MM.1S (cell line): ENCODE measurements at regions not wholly inside any gene's neighbourhood (a gene's known extent, or its start where the extent isn't known, plus 50 kb on each side); places are given as distances from the start of the nearest gene placed in this dataset.

Experiments
- DNase-seq: peaks from one replicate; pipeline ENCODE4 v3.0.0-alpha.2; 2015
- H2AFZ ChIP-seq: fragments of 300-600 bp; sonication (generic); 2 replicates; pipeline ENCODE4 v1.6.0; 2016; ENCODE audit warnings: antibody characterized with exemption, low read length
- H3F3A ChIP-seq: fragments of 300-600 bp; sonication (generic); 2 replicates; pipeline ENCODE4 v1.6.1; 2016; ENCODE audit warnings: mild to moderate bottlenecking, antibody characterized with exemption, low read length, moderate library complexity, mixed read lengths; ENCODE audit not compliant: insufficient read depth
- H3K27ac ChIP-seq: fragments of 300-600 bp; sonication (generic); 2 replicates; pipeline ENCODE4 v1.5.1; 2016; ENCODE audit warnings: mild to moderate bottlenecking, low read length
- H3K27me3 ChIP-seq: fragments of 300-600 bp; sonication (generic); replicated peaks from 2 replicates; pipeline ENCODE4 v1.6.0; 2016; ENCODE audit warnings: low read length; ENCODE audit not compliant: insufficient read depth
- H3K36me3 ChIP-seq: fragments of 300-600 bp; sonication (generic); replicated peaks from 2 replicates; pipeline ENCODE4 v1.6.1; 2016; ENCODE audit warnings: mild to moderate bottlenecking, low read length, mixed read lengths; ENCODE audit not compliant: insufficient read depth
- H3K4me1 ChIP-seq: fragments of 300-600 bp; sonication (generic); 2 replicates; pipeline ENCODE4 v1.6.1; 2016; ENCODE audit warnings: low read length, mixed read lengths
- H3K4me2 ChIP-seq: fragments of 300-600 bp; sonication (generic); 2 replicates; pipeline ENCODE4 v1.6.0; 2016; ENCODE audit warnings: low read depth, low read length
- H3K4me3 ChIP-seq: fragments of 300-600 bp; sonication (generic); 2 replicates; pipeline ENCODE4 v1.5.1; 2016; ENCODE audit warnings: low read length, mixed read lengths
- H3K79me2 ChIP-seq: fragments of 300-600 bp; sonication (generic); 2 replicates; pipeline ENCODE4 v1.6.1; 2016; ENCODE audit warnings: mixed run types, low read length, mixed read lengths
- H3K9ac ChIP-seq: fragments of 300-600 bp; sonication (generic); 2 replicates; pipeline ENCODE4 v1.6.1; 2016; ENCODE audit warnings: low read length, mixed read lengths
- H3K9me2 ChIP-seq: fragments of 300-600 bp; sonication (generic); replicated peaks from 2 replicates; pipeline ENCODE4 v1.6.1; 2016; ENCODE audit warnings: mild to moderate bottlenecking, low read length, mixed read lengths; ENCODE audit not compliant: insufficient read depth
- H3K9me3 ChIP-seq: fragments of 300-600 bp; sonication (generic); replicated peaks from 2 replicates; pipeline ENCODE4 v1.6.1; 2016; ENCODE audit warnings: mild to moderate bottlenecking, low read length, mixed read lengths; ENCODE audit not compliant: insufficient read depth
- H4K20me1 ChIP-seq: fragments of 300-600 bp; sonication (generic); 2 replicates; pipeline ENCODE4 v1.6.1; 2016; ENCODE audit warnings: mild to moderate bottlenecking, low read length, moderate library complexity, mixed read lengths; ENCODE audit not compliant: insufficient read depth
- CTCF ChIP-seq: fragments of 300-600 bp; sonication (generic); IDR thresholded peaks from 2 replicates; pipeline ENCODE4 v1.5.1; 2016; ENCODE audit warnings: antibody characterized with exemption, low read length, mixed read lengths
- EZH2 ChIP-seq: fragments of 300-600 bp; sonication (generic); optimal IDR thresholded peaks from 2 replicates; pipeline ENCODE3; 2017; ENCODE audit warnings: low read depth, mild to moderate bottlenecking, antibody characterized with exemption, low read length, mixed read lengths
- EZH2phosphoT487 ChIP-seq: fragments of 300-600 bp; sonication (generic); IDR thresholded peaks from 2 replicates; pipeline ENCODE4 v1.6.1; 2018; ENCODE audit warnings: antibody characterized with exemption, low read length

GRCh38 chr13:80134346-80134745 is 206.6 kb downstream of the SPRY2 start:
- TF ChIP-seq EZH2phosphoT487 = no peak
- no peak for TF ChIP-seq EZH2
- no peak for TF ChIP-seq CTCF
- no peaks in the 10 kb centered on the region for H3K79me2 ChIP-seq
- H3K9me2 ChIP-seq = no peaks in the 10 kb centered on the region
- H3K4me1 ChIP-seq = no peaks in the 10 kb centered on the region
- H4K20me1 ChIP-seq = no peaks in the 10 kb centered on the region
- no peaks in the 10 kb centered on the region for H3F3A ChIP-seq
- no peak for DNase-seq
- no peak overlapping the region for H3K9ac ChIP-seq
- H3K36me3 ChIP-seq = no peaks in the 10 kb centered on the region
- H3K4me2 ChIP-seq = no peak overlapping the region
- no peaks in the 10 kb centered on the region for H3K27me3 ChIP-seq
- no peak overlapping the region for H2AFZ ChIP-seq
- H3K4me3 ChIP-seq = no peak overlapping the region
- H3K9me3 ChIP-seq = no peaks in the 10 kb centered on the region
- H3K27ac ChIP-seq = no peak overlapping the region

- no peak overlapping the region for H2AFZ ChIP-seq
Observed at GRCh38 chr13:80133631-80134261, 207.2 kb downstream of the SPRY2 start.

GRCh38 chr13:80132741-80133601 is 208.0 kb downstream of the SPRY2 start:
- TF ChIP-seq CTCF (no peak), EZH2phosphoT487 (no peak), EZH2 (no peak)
- Histone ChIP-seq H3F3A (no peaks in the 10 kb centered on the region), H3K4me1 (no peaks in the 10 kb centered on the region), H3K9me2 (no peaks in the 10 kb centered on the region), H3K4me2 (no peak overlapping the region), H3K27ac (no peak overlapping the region), H2AFZ (no peak overlapping the region), H3K27me3 (no peaks in the 10 kb centered on the region), H4K20me1 (no peaks in the 10 kb centered on the region), H3K9ac (no peak overlapping the region), H3K4me3 (no peak overlapping the region), H3K9me3 (no peaks in the 10 kb centered on the region), H3K36me3 (no peaks in the 10 kb centered on the region), H3K79me2 (no peaks in the 10 kb centered on the region)
- DNase-seq = no peak

More at GRCh38 chr13:80133631-80134261, 207.2 kb downstream of the SPRY2 start:
- H3F3A ChIP-seq = no peaks in the 10 kb centered on the region
- H3K27ac ChIP-seq = no peak overlapping the region
- no peak overlapping the region for H3K4me2 ChIP-seq
- no peaks in the 10 kb centered on the region for H3K9me3 ChIP-seq
- no peak overlapping the region for H3K9ac ChIP-seq
- H3K4me1 ChIP-seq = no peaks in the 10 kb centered on the region
- no peak for DNase-seq
- TF ChIP-seq EZH2 = no peak
- no peak for TF ChIP-seq EZH2phosphoT487
- no peak for TF ChIP-seq CTCF
- no peaks in the 10 kb centered on the region for H4K20me1 ChIP-seq
- no peak overlapping the region for H3K4me3 ChIP-seq
- no peaks in the 10 kb centered on the region for H3K27me3 ChIP-seq
- no peaks in the 10 kb centered on the region for H3K36me3 ChIP-seq
- no peaks in the 10 kb centered on the region for H3K9me2 ChIP-seq
- no peaks in the 10 kb centered on the region for H3K79me2 ChIP-seq
